HG03432 (cell line): ENCODE measurements at regions not wholly inside any gene's neighbourhood (a gene's known extent, or its start where the extent isn't known, plus 50 kb on each side); places are given as distances from the start of the nearest gene placed in this dataset.

Source experiments
- ATAC-seq: cut with Tn5 transposase; IDR thresholded peaks from one replicate; pipeline ENCODE4 v1.9.1; 2021; ENCODE audit warnings: mild to moderate bottlenecking, moderate library complexity; ENCODE audit not compliant: unreplicated experiment

- no peak for ATAC-seq
These were observed 600.6 kb downstream of the AJAP1 start for GRCh38 chr1:5254975-5255374.

DNA sequence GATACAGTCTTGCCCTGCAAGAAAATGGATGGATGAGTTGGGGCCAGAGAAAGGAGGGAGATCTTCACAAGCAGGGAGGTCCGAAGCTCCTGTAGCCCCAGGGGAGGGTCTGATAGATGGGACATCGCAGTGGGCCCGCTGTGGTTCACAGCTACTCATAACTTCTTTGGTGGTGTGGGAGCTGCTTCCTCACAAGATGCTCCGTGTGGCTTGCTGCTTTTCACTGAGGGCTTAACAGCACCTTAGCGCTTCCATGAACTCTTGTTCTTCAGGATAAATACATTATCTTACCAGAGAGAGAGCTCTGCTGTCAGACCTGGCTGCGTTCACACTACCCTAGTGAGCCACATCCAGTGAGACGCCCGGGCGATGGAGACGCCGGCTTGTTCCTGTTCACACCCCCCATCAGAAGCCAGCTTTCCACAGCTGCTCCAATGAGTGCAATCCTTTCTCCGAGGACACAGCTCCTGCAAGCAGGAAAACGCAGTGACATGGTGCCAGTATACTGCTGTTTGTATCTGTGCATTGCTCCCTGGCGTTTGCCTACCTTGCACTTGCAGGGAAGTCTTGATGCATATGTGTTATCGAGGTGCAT lies 599.8 kb downstream of the AJAP1 start:
- ATAC-seq = no peak

- no peak for ATAC-seq
These were observed 598.6 kb downstream of the AJAP1 start for GRCh38 chr1:5253036-5253435.

GRCh38 chr1:5250336-5250735 lies 595.9 kb downstream of the AJAP1 start:
- no peak for ATAC-seq

GRCh38 chr1:5245348-5245747 lies 590.9 kb downstream of the AJAP1 start:
- ATAC-seq = no peak

- no peak for ATAC-seq
These were observed 590.3 kb downstream of the AJAP1 start for GRCh38 chr1:5244631-5245285.

GRCh38 chr1:5242850-5243249 lies 588.4 kb downstream of the AJAP1 start:
- no peak for ATAC-seq

GRCh38 chr1:5239911-5240310 lies 585.5 kb downstream of the AJAP1 start:
- no peak for ATAC-seq

DNA sequence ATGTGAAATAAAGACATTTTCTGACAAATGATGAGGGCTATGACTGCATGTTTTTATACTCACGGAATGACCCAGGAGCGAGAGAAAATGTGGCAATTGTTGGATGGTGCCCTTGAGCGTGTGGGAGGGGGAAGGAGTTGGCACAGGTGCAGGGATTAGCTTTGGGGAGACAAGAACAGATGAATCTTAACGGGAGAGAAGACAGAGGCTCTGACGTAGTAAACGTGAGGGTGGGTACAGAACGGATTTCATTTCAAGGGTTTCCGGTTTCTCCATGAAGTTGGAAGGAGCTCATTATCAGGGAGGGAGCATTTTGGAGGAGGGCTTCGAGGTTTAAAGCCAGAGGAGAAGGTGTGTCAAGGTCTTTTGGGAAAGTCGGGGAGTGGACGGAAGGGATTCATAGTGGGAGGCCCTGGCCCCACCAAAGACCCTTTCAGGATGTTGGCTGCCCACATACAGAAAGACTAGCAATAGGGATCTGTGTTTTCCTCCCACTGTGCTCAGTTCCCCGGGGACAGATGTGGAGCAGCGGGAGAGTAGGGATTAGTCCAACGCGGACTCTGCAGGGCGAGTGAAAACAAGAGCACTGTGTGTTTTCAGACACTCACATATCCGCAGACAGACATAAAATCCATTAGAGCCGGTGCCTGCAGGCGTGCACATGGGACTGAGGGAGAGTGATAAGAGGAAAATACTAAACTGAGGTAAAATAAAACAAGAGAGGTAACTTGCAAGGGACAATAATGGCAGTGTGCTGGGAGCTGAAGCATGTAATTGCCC lies 584.1 kb downstream of the AJAP1 start:
- no peak for ATAC-seq

- no peak for ATAC-seq
These were observed 581.0 kb downstream of the AJAP1 start for GRCh38 chr1:5235355-5235899.

DNA sequence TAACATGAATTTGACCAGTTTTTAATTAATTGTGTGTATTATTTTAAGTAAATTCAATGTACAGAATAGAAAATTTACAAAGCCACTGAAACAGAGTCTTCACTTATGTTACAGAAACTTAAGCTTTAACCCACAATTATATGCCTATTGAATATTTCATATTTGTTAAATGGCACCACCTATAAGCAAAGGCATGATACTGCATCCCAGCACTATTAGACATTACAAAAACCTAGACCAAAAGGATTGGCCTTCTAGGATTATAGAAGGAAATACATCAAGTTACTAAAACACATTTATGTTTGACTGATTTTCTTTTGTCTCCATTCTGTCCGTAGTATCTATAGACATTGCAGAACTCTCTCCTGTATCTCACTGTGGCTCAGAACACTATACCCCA lies 578.1 kb downstream of the AJAP1 start:
- no peak for ATAC-seq

- no peak for ATAC-seq
These were observed 577.3 kb downstream of the AJAP1 start for GRCh38 chr1:5231541-5232315.

DNA sequence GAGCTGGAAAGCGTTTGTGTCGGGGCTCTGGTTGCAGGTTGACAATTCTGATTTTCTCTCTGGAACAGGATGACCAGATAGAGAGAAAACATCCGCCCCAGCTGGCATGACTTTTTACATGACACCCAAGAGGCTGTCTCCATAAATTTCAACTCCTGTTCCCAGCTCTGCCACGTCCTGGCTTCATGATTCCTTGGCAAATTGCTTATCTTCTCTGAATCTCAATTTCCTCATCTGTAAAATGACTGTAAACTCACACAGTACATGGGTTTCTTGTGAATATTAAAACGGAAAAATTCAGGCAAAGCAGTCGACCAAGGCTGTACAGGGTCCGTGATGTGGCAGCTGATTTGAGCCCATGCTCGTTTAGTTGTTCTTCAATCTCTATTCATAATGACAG lies 572.7 kb downstream of the AJAP1 start:
- ATAC-seq = no peak

- ATAC-seq = no peak
These were observed 571.6 kb downstream of the AJAP1 start for GRCh38 chr1:5225707-5226704.

DNA sequence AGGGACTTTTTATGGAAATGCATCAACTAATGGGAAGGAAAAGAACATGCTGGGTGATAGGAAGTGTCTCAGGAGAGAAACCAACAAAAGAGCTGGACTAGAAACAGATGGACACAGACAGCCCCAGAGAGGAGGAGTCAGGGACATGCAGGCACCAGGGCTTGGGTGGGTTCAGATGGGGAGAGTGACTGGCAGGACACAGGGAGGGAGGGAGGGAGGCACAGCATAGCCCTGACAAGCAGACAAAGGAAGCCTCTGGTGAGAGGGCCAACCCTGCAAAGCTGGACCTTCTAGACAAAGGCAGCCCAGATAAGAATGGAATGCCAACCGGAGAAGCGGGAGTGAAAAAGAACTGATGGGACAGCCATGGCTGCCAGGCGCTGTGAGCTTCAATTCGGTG lies 568.8 kb downstream of the AJAP1 start:
- ATAC-seq = no peak

DNA sequence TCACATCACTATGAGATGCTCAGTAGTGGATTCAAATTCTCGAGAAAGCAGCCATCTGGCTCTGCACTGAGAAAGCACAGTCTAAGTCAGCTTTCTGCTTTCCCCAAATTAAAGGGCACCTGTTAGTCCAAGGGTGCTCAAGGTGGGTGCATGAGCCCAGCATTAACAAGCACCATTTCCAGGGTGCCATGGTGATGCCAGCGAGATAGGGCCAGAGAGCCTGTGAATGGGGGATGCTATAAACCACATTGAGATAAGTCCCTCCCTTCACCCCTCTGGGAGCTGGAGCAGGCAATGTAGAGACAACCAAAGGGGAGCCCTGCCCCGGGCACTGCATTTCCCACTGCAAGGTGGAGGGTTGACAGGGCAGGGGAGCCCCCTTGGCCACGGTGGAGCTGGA lies 568.2 kb downstream of the AJAP1 start:
- no peak for ATAC-seq

GRCh38 chr1:5221451-5221850 lies 567.0 kb downstream of the AJAP1 start:
- ATAC-seq = no peak

DNA sequence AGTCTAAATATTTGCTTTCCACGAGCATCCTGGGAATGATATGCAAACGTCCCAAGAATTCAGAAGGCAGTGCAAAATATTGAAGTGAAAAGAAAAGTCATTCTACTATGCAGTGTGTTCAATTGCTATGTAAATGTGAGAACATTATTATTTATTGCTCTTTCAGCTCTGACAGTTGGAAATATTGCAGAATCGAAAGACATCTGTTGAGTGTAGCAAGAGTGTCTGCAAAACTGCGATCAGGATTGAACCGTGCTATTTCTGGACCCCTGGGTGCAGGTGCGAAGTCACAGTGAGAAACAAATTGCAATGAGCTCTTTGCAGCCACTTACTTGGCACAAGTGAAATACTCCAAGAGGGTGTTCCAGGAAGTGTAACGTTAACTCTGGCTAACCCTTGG lies 566.4 kb downstream of the AJAP1 start:
- no peak for ATAC-seq

DNA sequence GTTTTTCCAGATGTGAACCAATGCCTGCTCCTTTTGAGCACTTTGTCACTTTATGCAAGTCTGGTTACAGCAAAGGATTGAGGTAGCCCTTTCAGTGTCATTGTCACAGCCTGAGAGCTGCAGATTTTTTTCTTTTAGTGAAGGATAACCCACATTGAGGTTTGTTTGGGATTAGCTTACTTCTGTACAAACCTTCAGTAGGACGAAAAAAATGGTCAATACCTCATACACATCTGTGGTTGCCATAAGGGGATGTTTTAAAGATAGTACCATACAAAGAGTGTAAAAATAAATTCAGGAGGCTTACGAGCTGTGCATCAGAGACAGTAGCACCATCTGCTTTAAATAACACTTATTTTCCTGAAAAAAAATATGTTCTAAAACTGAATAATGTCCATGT lies 566.0 kb downstream of the AJAP1 start:
- ATAC-seq = no peak

GRCh38 chr1:5200006-5200405 lies 545.6 kb downstream of the AJAP1 start:
- ATAC-seq = no peak
